ENCODE measurements at regions not wholly inside any gene's neighbourhood (a gene's known extent, or its start where the extent isn't known, plus 50 kb on each side); places are given as distances from the start of the nearest gene placed in this dataset.

DNA sequence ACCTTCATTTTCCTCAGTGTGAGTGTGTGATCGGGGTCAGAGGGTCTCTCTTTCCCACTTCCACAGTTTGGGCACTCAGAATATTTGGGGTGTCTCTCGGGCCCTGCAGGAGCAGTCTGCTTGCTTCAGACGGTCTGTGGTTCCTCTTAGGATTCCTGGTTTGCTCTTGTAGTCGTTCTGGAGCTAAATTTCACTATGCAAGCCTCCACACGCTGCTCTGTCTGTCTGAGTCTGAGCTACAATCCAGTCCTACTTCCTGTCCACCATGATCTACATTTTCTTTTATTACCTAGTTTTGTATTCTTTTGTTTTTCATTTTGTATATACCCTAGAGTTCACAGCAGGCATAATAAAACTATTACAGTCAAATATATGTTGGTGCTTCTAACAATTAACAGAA is 1967.3 kb upstream of the NUDT12 start:
- TF ChIP-seq, protein P1, sequence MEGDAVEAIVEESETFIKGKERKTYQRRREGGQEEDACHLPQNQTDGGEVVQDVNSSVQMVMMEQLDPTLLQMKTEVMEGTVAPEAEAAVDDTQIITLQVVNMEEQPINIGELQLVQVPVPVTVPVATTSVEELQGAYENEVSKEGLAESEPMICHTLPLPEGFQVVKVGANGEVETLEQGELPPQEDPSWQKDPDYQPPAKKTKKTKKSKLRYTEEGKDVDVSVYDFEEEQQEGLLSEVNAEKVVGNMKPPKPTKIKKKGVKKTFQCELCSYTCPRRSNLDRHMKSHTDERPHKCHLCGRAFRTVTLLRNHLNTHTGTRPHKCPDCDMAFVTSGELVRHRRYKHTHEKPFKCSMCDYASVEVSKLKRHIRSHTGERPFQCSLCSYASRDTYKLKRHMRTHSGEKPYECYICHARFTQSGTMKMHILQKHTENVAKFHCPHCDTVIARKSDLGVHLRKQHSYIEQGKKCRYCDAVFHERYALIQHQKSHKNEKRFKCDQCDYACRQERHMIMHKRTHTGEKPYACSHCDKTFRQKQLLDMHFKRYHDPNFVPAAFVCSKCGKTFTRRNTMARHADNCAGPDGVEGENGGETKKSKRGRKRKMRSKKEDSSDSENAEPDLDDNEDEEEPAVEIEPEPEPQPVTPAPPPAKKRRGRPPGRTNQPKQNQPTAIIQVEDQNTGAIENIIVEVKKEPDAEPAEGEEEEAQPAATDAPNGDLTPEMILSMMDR (conservative IDR thresholded peaks at IDR 0.05 in 1 of 2, IDR thresholded peaks at IDR 0.05 in 1 of 2; ENCODE audit: extremely low read depth in 1 of 2, insufficient read depth in 1 of 2, low read depth in 1 of 2, low read length in 2 of 2): no peak
- no peak for TF ChIP-seq EZH2 (IDR thresholded peaks at IDR 0.05; ENCODE audit: borderline replicate concordance, low read length)

Data from mammary epithelial cell (primary cell).